Uterus (tissue), 3 donors: ENCODE measurements at regions not wholly inside any gene's neighbourhood (a gene's known extent, or its start where the extent isn't known, plus 50 kb on each side); places are given as distances from the start of the nearest gene placed in this dataset.
"Not testable (repeated sequence)": the region's sequence is repeated elsewhere in the genome, so short reads cannot be mapped to it uniquely, and the experiment has no call there.

Experiments
- DNase-seq, 2 donors: peaks; one replicate each; pipeline ENCODE4 v3.0.0-alpha.2; 2019 to 2020
- H3K27ac ChIP-seq, 2 donors: fragments of 200-600 bp; sonication (generic); 1 replicate in 1 of 2; 2 replicates in 1 of 2; pipeline ENCODE4 v1.5.1; 2016 to 2018
- H3K27me3 ChIP-seq, 2 donors: fragments of 200-600 bp; sonication (generic); one replicate each; pipeline ENCODE4 v1.5.1; 2018 to 2019; ENCODE audit warnings: control low read depth in 1 of 2
- H3K36me3 ChIP-seq, 2 donors: fragments of 200-600 bp; sonication (generic); one replicate each; pipeline ENCODE4 v1.5.1; 2019; ENCODE audit warnings: control low read depth in 1 of 2
- H3K4me1 ChIP-seq, 2 donors: fragments of 200-600 bp; sonication (generic); one replicate each; pipeline ENCODE4 v1.5.1; 2018 to 2019; ENCODE audit warnings: control low read depth in 1 of 2
- H3K4me3 ChIP-seq, 2 donors: fragments of 200-600 bp; sonication (generic); 1 replicate in 1 of 2; 2 replicates in 1 of 2; pipeline ENCODE4 v1.5.1; 2018 to 2019; ENCODE audit warnings: mild to moderate bottlenecking in 1 of 2
- H3K9me3 ChIP-seq, 2 donors: fragments of 200-600 bp; sonication (generic); one replicate each; pipeline ENCODE4 v1.5.1; 2019; ENCODE audit warnings: control low read depth in 1 of 2
- POLR2A ChIP-seq, 2 donors: fragments of 450-650 bp; IDR thresholded peaks; one replicate each; pipeline ENCODE4 v1.6.1; 2016; ENCODE audit warnings: antibody characterized with exemption in 2 of 2, mild to moderate bottlenecking in 1 of 2, moderate library complexity in 1 of 2
- intact Hi-C: fragments of 100-400 bp; cut with DNase I; formaldehyde crosslinking; loops from one replicate; pipeline ENCODE4 v1.15.1; 2023; ENCODE audit warnings: low total_unique reads
- TF ChIP-seq, protein P1 (sequence below), 4 experiments: fragments of 200-600 bp in 2 of 4; fragments of 450-650 bp in 2 of 4; sonication (generic) in 2 of 4; IDR thresholded peaks; one replicate each; pipeline ENCODE4 v1.5.1; 2016 to 2019; ENCODE audit warnings: antibody characterized with exemption in 4 of 4, mild to moderate bottlenecking in 2 of 4, moderate library complexity in 1 of 4
- donor health status: DM: yes; HTN: yes; CAD: no.

DNA sequence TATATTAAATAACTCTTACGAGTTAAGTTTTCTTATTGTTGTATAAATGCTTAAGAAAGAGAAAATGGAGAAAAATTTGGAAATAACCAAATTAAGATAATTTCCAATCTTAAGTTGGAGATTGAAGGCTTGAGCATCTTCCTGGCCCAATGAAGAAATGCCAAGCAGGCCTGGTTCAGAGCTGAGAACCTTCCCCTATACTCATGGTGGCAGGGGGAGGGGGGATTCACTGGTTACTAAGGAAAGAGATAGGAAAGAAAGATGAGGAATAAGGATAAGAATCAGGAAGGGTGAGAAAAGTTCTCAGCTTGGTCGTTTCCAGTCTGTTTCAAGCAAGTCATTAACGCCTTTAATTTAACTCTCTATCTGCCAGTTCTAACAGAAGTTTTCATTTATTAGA is 166.2 kb downstream of the AVL9 start:
- Histone ChIP-seq H3K36me3 (no peaks in the 10 kb centered on the region), H3K9me3 (no peaks in the 10 kb centered on the region), H3K27me3 (no peaks in the 10 kb centered on the region), H3K4me3 (no peak overlapping the region), H3K4me1 (no peaks in the 10 kb centered on the region), H3K27ac (no peak overlapping the region)
- TF ChIP-seq POLR2A (IDR thresholded peaks at IDR 0.05) = no peak
- TF ChIP-seq, protein P1, sequence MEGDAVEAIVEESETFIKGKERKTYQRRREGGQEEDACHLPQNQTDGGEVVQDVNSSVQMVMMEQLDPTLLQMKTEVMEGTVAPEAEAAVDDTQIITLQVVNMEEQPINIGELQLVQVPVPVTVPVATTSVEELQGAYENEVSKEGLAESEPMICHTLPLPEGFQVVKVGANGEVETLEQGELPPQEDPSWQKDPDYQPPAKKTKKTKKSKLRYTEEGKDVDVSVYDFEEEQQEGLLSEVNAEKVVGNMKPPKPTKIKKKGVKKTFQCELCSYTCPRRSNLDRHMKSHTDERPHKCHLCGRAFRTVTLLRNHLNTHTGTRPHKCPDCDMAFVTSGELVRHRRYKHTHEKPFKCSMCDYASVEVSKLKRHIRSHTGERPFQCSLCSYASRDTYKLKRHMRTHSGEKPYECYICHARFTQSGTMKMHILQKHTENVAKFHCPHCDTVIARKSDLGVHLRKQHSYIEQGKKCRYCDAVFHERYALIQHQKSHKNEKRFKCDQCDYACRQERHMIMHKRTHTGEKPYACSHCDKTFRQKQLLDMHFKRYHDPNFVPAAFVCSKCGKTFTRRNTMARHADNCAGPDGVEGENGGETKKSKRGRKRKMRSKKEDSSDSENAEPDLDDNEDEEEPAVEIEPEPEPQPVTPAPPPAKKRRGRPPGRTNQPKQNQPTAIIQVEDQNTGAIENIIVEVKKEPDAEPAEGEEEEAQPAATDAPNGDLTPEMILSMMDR (IDR thresholded peaks at IDR 0.05) = no peak
- DNase-seq = no peak
- intact Hi-C loops = no loop called here

DNA sequence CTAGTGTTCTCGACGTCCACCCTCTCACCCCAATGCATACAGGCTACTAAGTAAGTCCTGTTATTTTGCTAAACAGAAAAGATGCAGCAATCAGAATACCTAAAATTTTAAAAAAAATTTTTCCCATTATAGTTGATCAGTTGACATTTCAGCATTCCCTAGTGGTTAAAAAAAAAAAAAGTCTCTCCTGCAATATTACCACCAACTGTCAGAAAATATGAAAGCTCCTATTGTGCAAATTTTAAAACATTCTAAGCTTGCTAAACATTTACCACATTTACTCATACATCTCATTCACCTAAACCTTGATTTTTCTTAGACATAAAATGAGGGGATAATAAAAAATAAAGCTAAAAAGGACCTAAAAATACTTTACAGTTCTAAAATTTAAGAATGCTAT is 165.6 kb downstream of the AVL9 start:
- intact Hi-C loops = no loop called here
- Histone ChIP-seq H3K36me3 (no peaks in the 10 kb centered on the region), H3K27ac (no peak overlapping the region), H3K27me3 (no peaks in the 10 kb centered on the region), H3K9me3 (no peaks in the 10 kb centered on the region), H3K4me3 (no peak overlapping the region), H3K4me1 (no peaks in the 10 kb centered on the region)
- no peak for DNase-seq
- no peak for TF ChIP-seq POLR2A (IDR thresholded peaks at IDR 0.05)
- TF ChIP-seq, protein P1 (IDR thresholded peaks at IDR 0.05) = no peak

DNA sequence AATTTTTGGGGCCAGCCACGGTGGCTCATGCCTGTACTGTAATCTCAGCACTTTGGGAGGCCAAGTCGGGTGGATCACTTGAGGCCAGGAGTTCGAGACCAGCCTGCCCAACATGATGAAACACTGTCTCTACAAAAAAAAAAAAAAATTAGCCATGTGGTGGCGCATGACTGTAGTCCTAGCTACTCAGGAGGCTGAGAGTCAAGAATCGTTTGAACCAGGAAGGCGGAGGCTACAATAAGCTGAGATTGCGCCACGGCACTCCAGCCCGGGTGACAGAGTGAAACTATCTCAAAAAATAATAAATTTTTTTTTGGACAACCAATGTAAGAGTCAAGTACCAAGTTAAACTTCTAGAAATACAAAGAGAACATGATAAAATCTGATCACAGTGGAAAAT is 164.6 kb downstream of the AVL9 start:
- intact Hi-C loops = no loop called here
- TF ChIP-seq, protein P1 (IDR thresholded peaks at IDR 0.05) = no peak
- no peak for TF ChIP-seq POLR2A (IDR thresholded peaks at IDR 0.05)
- no peaks in the 10 kb centered on the region for H3K36me3 ChIP-seq
- no peak for DNase-seq
- H3K27me3 ChIP-seq = no peaks in the 10 kb centered on the region
- H3K4me3 ChIP-seq = no peak overlapping the region
- H3K27ac ChIP-seq = no peak overlapping the region
- no peaks in the 10 kb centered on the region for H3K9me3 ChIP-seq
- no peaks in the 10 kb centered on the region for H3K4me1 ChIP-seq

DNA sequence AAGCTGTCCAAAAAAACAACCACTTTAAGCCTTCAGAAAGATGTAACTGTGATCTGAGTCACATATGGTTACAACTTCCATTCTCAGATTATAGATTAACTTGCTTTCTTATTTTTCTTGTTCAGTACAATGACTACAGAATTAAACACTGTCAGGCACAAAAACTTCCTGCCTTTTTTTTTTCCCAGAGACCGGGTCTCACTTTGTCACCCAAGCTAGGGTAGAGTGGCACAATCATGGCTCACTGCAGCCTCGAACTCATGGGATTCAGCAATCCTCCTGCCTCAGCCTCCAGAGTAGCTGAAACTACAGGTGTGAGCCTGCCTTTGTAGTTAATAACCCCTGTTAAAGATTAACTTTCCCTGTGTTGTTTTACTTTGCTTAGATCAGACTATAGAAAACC is 163.2 kb downstream of the AVL9 start:
- Histone ChIP-seq H3K27me3 (no peaks in the 10 kb centered on the region), H3K27ac (no peak overlapping the region), H3K4me1 (no peaks in the 10 kb centered on the region), H3K36me3 (no peaks in the 10 kb centered on the region), H3K4me3 (no peak overlapping the region), H3K9me3 (no peaks in the 10 kb centered on the region)
- TF ChIP-seq, protein P1 (IDR thresholded peaks at IDR 0.05) = no peak
- no peak for TF ChIP-seq POLR2A (IDR thresholded peaks at IDR 0.05)
- no peak for DNase-seq
- intact Hi-C loops = no loop called here

DNA sequence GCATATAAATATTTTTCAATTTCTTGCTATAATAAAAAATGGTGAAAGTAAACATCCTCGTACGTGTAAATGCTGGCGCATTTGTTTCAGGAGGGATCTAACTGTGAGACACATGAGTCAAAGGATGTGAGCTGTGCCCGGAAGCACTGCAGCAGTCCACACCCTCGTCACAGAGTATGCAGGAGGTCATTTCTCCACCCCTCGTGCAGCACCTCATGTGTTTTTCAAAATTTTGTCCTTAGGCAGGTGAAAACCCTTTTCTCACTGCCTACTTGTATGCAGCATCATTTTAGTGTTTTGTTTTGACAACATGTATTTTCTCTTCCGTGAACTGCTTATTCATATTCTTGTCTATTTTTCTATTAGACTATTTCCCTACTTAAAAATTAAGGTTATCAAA is 162.7 kb downstream of the AVL9 start:
- Histone ChIP-seq H3K4me3 (no peak overlapping the region), H3K9me3 (no peaks in the 10 kb centered on the region), H3K27ac (no peak overlapping the region), H3K27me3 (no peaks in the 10 kb centered on the region), H3K4me1 (no peaks in the 10 kb centered on the region), H3K36me3 (no peaks in the 10 kb centered on the region)
- DNase-seq = no peak
- intact Hi-C loops = no loop called here
- no peak for TF ChIP-seq POLR2A (IDR thresholded peaks at IDR 0.05)
- TF ChIP-seq, protein P1 (IDR thresholded peaks at IDR 0.05) = no peak

DNA sequence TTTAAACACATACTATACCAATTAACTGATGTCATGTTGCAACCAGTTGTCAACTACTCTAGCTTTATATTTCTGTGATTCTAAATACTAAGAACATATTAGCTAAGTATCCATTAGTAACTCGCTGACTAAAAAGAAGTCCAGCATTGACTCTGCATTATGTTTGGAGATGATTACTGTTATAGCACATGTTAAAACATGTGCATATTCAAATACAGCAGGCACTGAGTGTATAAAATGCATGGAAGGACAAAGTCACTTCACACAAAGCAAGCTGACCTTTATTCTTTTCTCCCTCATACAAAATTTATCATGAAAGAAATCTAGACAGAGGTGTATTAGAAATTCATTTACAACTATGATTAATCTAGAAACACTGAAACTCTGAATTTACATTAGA is 159.3 kb downstream of the AVL9 start:
- H3K27me3 ChIP-seq, DNase-seq, H3K4me1 ChIP-seq, intact Hi-C loops, H3K4me3 ChIP-seq, H3K36me3 ChIP-seq, H3K9me3 ChIP-seq, H3K27ac ChIP-seq: not testable (repeated sequence)

DNA sequence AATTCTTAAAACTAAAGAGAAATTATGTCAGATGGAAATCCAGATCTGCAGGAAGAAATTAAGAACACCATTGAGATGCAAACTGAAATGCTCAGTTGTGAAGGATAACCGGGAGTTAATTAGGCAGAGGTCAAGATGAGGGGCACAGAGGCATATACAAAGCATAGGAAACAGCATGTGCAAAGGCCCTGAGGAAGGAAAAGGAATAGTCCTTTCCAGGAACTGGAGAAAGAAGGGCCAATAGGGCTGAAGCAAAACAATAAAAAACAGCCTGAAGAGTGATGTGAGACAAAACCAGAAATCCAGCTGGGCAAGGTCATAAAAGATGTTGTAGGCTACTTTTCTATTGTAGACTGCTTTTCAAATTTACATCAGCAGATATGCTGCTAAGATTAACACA is 155.1 kb downstream of the AVL9 start:
- intact Hi-C loops, H3K4me1 ChIP-seq, H3K27ac ChIP-seq, DNase-seq, H3K36me3 ChIP-seq, H3K27me3 ChIP-seq, H3K9me3 ChIP-seq, H3K4me3 ChIP-seq: not testable (repeated sequence)
